ENCODE measurements at regions not wholly inside any gene's neighbourhood (a gene's known extent, or its start where the extent isn't known, plus 50 kb on each side); places are given as distances from the start of the nearest gene placed in this dataset.

DNA sequence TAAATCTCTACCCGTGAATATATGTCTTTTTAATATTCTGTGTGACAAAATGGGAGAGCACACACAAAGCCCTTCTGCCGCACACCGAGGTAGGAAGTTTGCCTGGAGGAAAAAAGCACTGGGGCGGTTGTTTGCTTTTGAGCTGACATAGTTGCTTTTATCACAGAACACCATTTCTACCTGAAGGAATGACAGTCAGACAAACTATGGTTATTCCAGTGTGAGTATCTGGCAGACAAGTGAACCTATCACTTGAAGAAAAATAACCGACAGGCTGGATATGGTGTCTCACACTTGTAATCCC is 67.6 kb upstream of the SERTAD2 start:
- TF ChIP-seq, protein P1, sequence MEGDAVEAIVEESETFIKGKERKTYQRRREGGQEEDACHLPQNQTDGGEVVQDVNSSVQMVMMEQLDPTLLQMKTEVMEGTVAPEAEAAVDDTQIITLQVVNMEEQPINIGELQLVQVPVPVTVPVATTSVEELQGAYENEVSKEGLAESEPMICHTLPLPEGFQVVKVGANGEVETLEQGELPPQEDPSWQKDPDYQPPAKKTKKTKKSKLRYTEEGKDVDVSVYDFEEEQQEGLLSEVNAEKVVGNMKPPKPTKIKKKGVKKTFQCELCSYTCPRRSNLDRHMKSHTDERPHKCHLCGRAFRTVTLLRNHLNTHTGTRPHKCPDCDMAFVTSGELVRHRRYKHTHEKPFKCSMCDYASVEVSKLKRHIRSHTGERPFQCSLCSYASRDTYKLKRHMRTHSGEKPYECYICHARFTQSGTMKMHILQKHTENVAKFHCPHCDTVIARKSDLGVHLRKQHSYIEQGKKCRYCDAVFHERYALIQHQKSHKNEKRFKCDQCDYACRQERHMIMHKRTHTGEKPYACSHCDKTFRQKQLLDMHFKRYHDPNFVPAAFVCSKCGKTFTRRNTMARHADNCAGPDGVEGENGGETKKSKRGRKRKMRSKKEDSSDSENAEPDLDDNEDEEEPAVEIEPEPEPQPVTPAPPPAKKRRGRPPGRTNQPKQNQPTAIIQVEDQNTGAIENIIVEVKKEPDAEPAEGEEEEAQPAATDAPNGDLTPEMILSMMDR (conservative IDR thresholded peaks at IDR 0.05; ENCODE audit: low read depth, low read length): no peak
- TF ChIP-seq EZH2 (IDR thresholded peaks at IDR 0.05; ENCODE audit: borderline replicate concordance, low read depth, low read length, poor library complexity, severe bottlenecking): no peak
- no peaks in the 10 kb centered on the region for H3K36me3 ChIP-seq (ENCODE audit: insufficient read depth, low read length, poor library complexity, severe bottlenecking)
- POLR2A ChIA-PET (ENCODE audit: low non-redundant PET): no interaction called here
- no peaks in the 10 kb centered on the region for H3K27me3 ChIP-seq (replicated peaks; ENCODE audit: insufficient read depth, low read depth, low read length, poor library complexity)
- CTCF ChIA-PET: no interaction called here
- no peak for DNase-seq (ENCODE audit: low spot score)
- no peak overlapping the region for H3K27ac ChIP-seq (ENCODE audit: low read depth, low read length, poor library complexity, severe bottlenecking)
- no peaks in the 10 kb centered on the region for H3K4me1 ChIP-seq (ENCODE audit: insufficient read depth, low read length, poor library complexity, severe bottlenecking)
- no TSS peak for BruUV-seq (replicated peaks)
- intact Hi-C loops (cut with micrococcal nuclease; ENCODE audit: unreplicated experiment): no loop called here
- H3K9me3 ChIP-seq (ENCODE audit: low read depth, low read length, poor library complexity, severe bottlenecking): no peaks in the 10 kb centered on the region
- H3K4me3 ChIP-seq (ENCODE audit: low read depth, low read length, poor library complexity, severe bottlenecking): no peak overlapping the region

DNA sequence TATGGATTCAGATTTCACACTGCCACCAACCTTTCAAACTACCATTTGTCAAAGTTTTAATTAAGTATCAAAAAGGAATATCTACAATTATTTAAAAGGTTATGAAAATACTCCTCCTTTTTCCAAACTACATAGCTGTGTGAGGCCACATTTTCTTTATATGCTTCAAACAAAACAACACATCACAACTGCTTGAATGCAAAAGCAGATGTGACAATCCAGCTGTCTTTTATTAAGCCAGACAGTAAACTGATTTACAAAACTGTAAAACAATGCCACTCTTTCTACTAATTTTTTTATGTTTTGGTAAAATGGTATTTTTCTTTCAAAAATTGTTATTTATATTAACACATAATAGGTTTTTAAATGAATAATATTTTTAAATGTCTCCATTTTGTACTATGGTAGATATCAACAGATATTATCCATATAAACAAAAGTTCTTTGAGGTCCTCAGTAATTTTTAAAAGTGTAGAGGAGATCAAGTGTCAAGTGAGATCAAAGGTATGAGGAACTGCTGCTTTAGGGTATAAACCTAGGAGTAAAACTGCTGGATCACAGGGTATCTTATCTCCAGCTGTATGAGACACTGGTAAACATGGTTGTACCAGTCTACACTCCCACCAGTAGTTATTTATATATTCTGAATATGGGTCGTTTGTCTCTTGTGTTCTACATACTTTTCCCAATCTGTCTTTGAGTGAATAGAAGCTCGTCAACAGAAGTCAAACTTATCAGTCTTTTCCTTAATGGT is 68.8 kb upstream of the SERTAD2 start:
- Histone ChIP-seq H3K27me3 (replicated peaks; ENCODE audit: insufficient read depth, low read depth, low read length, poor library complexity) (no peaks in the 10 kb centered on the region), H3K27ac (ENCODE audit: low read depth, low read length, poor library complexity, severe bottlenecking) (no peak overlapping the region), H3K9me3 (ENCODE audit: low read depth, low read length, poor library complexity, severe bottlenecking) (no peaks in the 10 kb centered on the region), H3K4me3 (ENCODE audit: low read depth, low read length, poor library complexity, severe bottlenecking) (no peak overlapping the region), H3K4me1 (ENCODE audit: insufficient read depth, low read length, poor library complexity, severe bottlenecking) (no peaks in the 10 kb centered on the region), H3K36me3 (ENCODE audit: insufficient read depth, low read length, poor library complexity, severe bottlenecking) (no peaks in the 10 kb centered on the region)
- POLR2A ChIA-PET (ENCODE audit: low non-redundant PET): no interaction called here
- TF ChIP-seq EZH2 (IDR thresholded peaks at IDR 0.05; ENCODE audit: borderline replicate concordance, low read depth, low read length, poor library complexity, severe bottlenecking): no peak
- TF ChIP-seq, protein P1 (conservative IDR thresholded peaks at IDR 0.05; ENCODE audit: low read depth, low read length): no peak
- CTCF ChIA-PET: interaction anchor here (0.6 kb wide), 1 partner anchor 15 kb away, joined by 5 read pairs; no protein-coding TSS in a partner anchor
- intact Hi-C loops (cut with micrococcal nuclease; ENCODE audit: unreplicated experiment): no loop called here
- no TSS peak for BruUV-seq (replicated peaks)
- DNase-seq (ENCODE audit: low spot score): no peak

- Histone ChIP-seq H3K4me1 (ENCODE audit: insufficient read depth, low read length, poor library complexity, severe bottlenecking) (peaks cover 24% of the 10 kb centered on the region), H3K27me3 (replicated peaks; ENCODE audit: insufficient read depth, low read depth, low read length, poor library complexity) (no peaks in the 10 kb centered on the region), H3K9me3 (ENCODE audit: low read depth, low read length, poor library complexity, severe bottlenecking) (no peaks in the 10 kb centered on the region), H3K27ac (ENCODE audit: low read depth, low read length, poor library complexity, severe bottlenecking) (no peak overlapping the region), H3K36me3 (ENCODE audit: insufficient read depth, low read length, poor library complexity, severe bottlenecking) (no peaks in the 10 kb centered on the region), H3K4me3 (ENCODE audit: low read depth, low read length, poor library complexity, severe bottlenecking) (no peak overlapping the region)
- CTCF ChIA-PET: no interaction called here
- POLR2A ChIA-PET (ENCODE audit: low non-redundant PET): interaction anchor here (0.6 kb wide), 1 partner anchor 23 kb away, joined by 8 read pairs; no protein-coding TSS in a partner anchor
- no peak for TF ChIP-seq EZH2 (IDR thresholded peaks at IDR 0.05; ENCODE audit: borderline replicate concordance, low read depth, low read length, poor library complexity, severe bottlenecking)
- TF ChIP-seq, protein P1 (conservative IDR thresholded peaks at IDR 0.05; ENCODE audit: low read depth, low read length): no peak
- intact Hi-C loops (cut with micrococcal nuclease; ENCODE audit: unreplicated experiment): no loop called here
- no peak for DNase-seq (ENCODE audit: low spot score)
- no TSS peak for BruUV-seq (replicated peaks)
These were observed 73.5 kb upstream of the SERTAD2 start for GRCh38 chr2:64727013-64727767.

Data from A673 (cell line).